PC-9 (cell line): ENCODE measurements at regions not wholly inside any gene's neighbourhood (a gene's known extent, or its start where the extent isn't known, plus 50 kb on each side); places are given as distances from the start of the nearest gene placed in this dataset.

Experiments used
- BruUV-seq: library from RNA; stranded (reverse); fragments of 400-500 nt; replicated peaks from 2 replicates; lab custom pipeline; 2021; lab: Mats Ljungman, UMichigan
- CTCF ChIA-PET: fragments of 300-600 bp; sonication (Branson Sonifier 250); formaldehyde crosslinking; loops from one replicate; lab custom pipeline; 2022; ENCODE audit warnings: antibody characterized with exemption; lab: Charles Lee
- POLR2A ChIA-PET: fragments of 300-600 bp; sonication (Branson Sonifier 250); formaldehyde crosslinking; loops from one replicate; lab custom pipeline; 2022; ENCODE audit warnings: antibody characterized with exemption; ENCODE audit not compliant: unreplicated experiment; lab: Charles Lee
- DNase-seq, 2 experiments: peaks; one replicate each; pipeline versions ENCODE4 v3.0.0 to v3.0.0-alpha.2; 2015 to 2022; ENCODE audit warnings: mixed read lengths in 1 of 2
- H2AFZ ChIP-seq: fragments of 200-600 bp; sonication (generic); 2 replicates; pipeline ENCODE4 v1.8.1; 2017; ENCODE audit warnings: antibody characterized with exemption
- H3F3A ChIP-seq: fragments of 200-600 bp; sonication (generic); 2 replicates; pipeline ENCODE4 v1.8.1; 2017; ENCODE audit warnings: antibody characterized with exemption, mild to moderate bottlenecking, low read depth; ENCODE audit not compliant: insufficient read depth
- H3K27ac ChIP-seq: fragments of 200-600 bp; sonication (generic); 2 replicates; pipeline ENCODE4 v1.6.1; 2016; ENCODE audit warnings: mixed run types
- H3K27me3 ChIP-seq: fragments of 200-600 bp; sonication (generic); 2 replicates; pipeline ENCODE4 v1.6.1; 2016; ENCODE audit warnings: low read depth, mixed run types; ENCODE audit not compliant: insufficient read depth
- H3K36me3 ChIP-seq: fragments of 200-600 bp; sonication (generic); 2 replicates; pipeline ENCODE4 v1.6.1; 2016; ENCODE audit warnings: low read depth, mixed run types
- H3K4me1 ChIP-seq: fragments of 200-600 bp; sonication (generic); replicated peaks from 2 replicates; pipeline ENCODE4 v1.6.1; 2016; ENCODE audit warnings: mixed run types; ENCODE audit not compliant: insufficient read depth
- H3K4me2 ChIP-seq: fragments of 200-600 bp; sonication (generic); 2 replicates; pipeline ENCODE4 v1.6.1; 2017; ENCODE audit warnings: mixed run types
- H3K4me3 ChIP-seq: fragments of 200-600 bp; sonication (generic); 2 replicates; pipeline ENCODE4 v1.6.1; 2016; ENCODE audit warnings: mixed run types
- H3K79me2 ChIP-seq: fragments of 200-600 bp; sonication (generic); 2 replicates; pipeline ENCODE4 v1.6.1; 2017; ENCODE audit warnings: low read depth, mixed run types
- H3K9me2 ChIP-seq: fragments of 200-600 bp; sonication (generic); 2 replicates; pipeline ENCODE4 v1.8.1; 2017; ENCODE audit warnings: mild to moderate bottlenecking; ENCODE audit not compliant: insufficient read depth
- H3K9me3 ChIP-seq: fragments of 200-600 bp; sonication (generic); 2 replicates; pipeline ENCODE4 v1.8.1; 2016; ENCODE audit warnings: low read depth; ENCODE audit not compliant: insufficient read depth
- H4K20me1 ChIP-seq: fragments of 200-600 bp; sonication (generic); 2 replicates; pipeline ENCODE4 v1.8.1; 2017; ENCODE audit not compliant: insufficient read depth
- EZH2 ChIP-seq: fragments of 200-600 bp; sonication (generic); IDR thresholded peaks from 2 replicates; pipeline ENCODE4 v1.8.0; 2017; ENCODE audit warnings: antibody characterized with exemption, low read depth
- intact Hi-C: fragments of 100-400 bp; cut with micrococcal nuclease; formaldehyde crosslinking; loops from one replicate; pipeline ENCODE4 v1.10.0; 2022; ENCODE audit not compliant: unreplicated experiment
- TF ChIP-seq, protein P1 (sequence below): fragments of 200-600 bp; sonication (generic); conservative IDR thresholded peaks from 2 replicates; pipeline ENCODE4 v1.6.1; 2017; ENCODE audit warnings: mixed run types, antibody characterized with exemption, mild to moderate bottlenecking, moderate library complexity

DNA sequence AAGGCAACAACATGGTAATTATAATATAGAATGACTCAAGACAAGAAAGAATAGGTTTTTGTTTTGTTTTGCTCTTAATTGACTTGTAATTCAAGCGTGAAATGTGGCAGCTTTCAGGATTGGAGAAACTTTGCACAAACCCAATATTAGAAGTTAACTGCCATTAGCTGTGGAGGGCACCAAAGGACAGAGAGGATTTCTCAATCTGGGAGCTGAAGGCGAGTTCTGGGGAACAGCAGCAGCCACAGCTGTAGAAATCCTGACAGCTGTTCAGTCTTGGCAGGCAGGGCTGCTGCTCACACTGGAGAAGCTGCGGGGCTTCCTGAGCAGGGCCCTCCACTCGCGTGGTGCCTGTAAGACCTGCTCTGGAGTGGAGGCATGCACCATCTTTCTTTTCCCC lies 182.2 kb upstream of the IL12A start:
- peaks cover 19% of the 10 kb centered on the region; the same call in 1 of the 2 replicates for H3K79me2 ChIP-seq
- no peak for TF ChIP-seq EZH2
- TF ChIP-seq, protein P1, sequence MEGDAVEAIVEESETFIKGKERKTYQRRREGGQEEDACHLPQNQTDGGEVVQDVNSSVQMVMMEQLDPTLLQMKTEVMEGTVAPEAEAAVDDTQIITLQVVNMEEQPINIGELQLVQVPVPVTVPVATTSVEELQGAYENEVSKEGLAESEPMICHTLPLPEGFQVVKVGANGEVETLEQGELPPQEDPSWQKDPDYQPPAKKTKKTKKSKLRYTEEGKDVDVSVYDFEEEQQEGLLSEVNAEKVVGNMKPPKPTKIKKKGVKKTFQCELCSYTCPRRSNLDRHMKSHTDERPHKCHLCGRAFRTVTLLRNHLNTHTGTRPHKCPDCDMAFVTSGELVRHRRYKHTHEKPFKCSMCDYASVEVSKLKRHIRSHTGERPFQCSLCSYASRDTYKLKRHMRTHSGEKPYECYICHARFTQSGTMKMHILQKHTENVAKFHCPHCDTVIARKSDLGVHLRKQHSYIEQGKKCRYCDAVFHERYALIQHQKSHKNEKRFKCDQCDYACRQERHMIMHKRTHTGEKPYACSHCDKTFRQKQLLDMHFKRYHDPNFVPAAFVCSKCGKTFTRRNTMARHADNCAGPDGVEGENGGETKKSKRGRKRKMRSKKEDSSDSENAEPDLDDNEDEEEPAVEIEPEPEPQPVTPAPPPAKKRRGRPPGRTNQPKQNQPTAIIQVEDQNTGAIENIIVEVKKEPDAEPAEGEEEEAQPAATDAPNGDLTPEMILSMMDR = no peak
- H3F3A ChIP-seq = no peaks in the 10 kb centered on the region
- H3K4me1 ChIP-seq = no peaks in the 10 kb centered on the region
- no peaks in the 10 kb centered on the region for H3K27me3 ChIP-seq
- BruUV-seq = no TSS peak
- no peaks in the 10 kb centered on the region; the same call in 1 of the 2 replicates for H4K20me1 ChIP-seq
- H3K4me3 ChIP-seq = no peak overlapping the region
- POLR2A ChIA-PET = no interaction called here
- no peaks in the 10 kb centered on the region for H3K9me2 ChIP-seq
- H3K9me3 ChIP-seq = no peaks in the 10 kb centered on the region
- intact Hi-C loops = loop anchor here (5.0 kb wide), 2 partner anchors 196 to 959 kb away; no protein-coding TSS in a partner anchor
- no peak overlapping the region for H2AFZ ChIP-seq
- no peaks in the 10 kb centered on the region for H3K36me3 ChIP-seq
- CTCF ChIA-PET = interaction anchor here (0.6 to 1.4 kb wide), 2 partner anchors 40 to 76 kb away, joined by 3 to 8 read pairs; no protein-coding TSS in a partner anchor
- no peak overlapping the region for H3K27ac ChIP-seq
- no peak overlapping the region for H3K4me2 ChIP-seq
- DNase-seq = no peak

DNA sequence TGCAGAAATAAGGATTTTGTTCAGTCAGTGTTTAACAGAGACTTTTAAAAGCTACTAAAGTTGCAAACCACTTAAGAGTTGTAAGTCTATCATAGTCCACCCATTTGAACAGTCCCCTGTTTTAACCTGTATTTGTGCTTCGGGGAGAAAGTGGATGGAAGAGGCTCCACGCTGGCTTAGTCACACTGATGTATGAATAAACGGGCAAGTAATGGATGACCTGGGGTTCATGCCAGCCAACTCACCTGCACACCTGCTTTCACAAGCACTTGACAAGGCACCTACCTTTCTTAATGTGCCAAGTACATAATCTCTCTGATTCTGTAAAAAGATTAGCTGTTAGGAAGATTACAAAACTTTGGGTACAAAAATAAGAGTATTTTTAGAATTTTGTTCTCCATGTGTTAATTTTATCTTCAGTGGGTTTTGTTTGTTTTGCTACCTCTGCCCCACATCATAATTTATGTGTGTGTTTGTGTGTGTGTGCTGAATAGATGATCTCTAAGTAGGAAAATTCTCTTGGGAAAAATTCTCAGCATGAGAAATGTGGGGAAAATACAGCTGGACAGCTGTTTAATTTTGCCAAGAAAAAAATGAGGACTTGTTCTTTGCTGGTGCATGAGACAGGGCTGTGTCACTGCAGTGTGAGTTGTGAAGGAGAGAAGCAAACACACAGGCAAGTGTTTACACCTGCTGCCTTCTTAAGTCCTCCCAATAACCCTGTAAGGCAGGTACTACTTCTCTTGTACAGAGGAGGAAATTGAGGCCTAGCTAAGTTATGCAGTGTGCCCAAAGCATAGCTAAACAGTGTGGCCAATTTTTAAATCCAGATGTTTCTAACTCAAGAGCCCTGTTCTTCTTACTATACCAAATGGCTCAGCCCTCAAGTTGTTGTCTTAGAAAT lies 181.2 kb upstream of the IL12A start:
- Histone ChIP-seq H4K20me1 (no peaks in the 10 kb centered on the region; the same call in 1 of the 2 replicates), H3K4me1 (no peaks in the 10 kb centered on the region), H3F3A (no peaks in the 10 kb centered on the region), H3K79me2 (peaks cover 28% of the 10 kb centered on the region), H3K4me3 (no peak overlapping the region), H3K9me3 (no peaks in the 10 kb centered on the region), H3K27ac (no peak overlapping the region), H2AFZ (no peak overlapping the region), H3K36me3 (no peaks in the 10 kb centered on the region), H3K27me3 (no peaks in the 10 kb centered on the region), H3K4me2 (no peak overlapping the region), H3K9me2 (no peaks in the 10 kb centered on the region)
- CTCF ChIA-PET = interaction anchor here (0.6 to 1.4 kb wide), 3 partner anchors 10 to 187 kb away, joined by 3 read pairs; no protein-coding TSS in a partner anchor
- TF ChIP-seq, protein P1 = no peak
- TF ChIP-seq EZH2 = no peak
- POLR2A ChIA-PET = interaction anchor here (0.5 to 0.6 kb wide), 3 partner anchors 22 to 696 kb away, joined by 3 to 14 read pairs (median 4); no protein-coding TSS in a partner anchor
- intact Hi-C loops = loop anchor here (5.0 kb wide), 2 partner anchors 195 to 960 kb away; no protein-coding TSS in a partner anchor
- no TSS peak for BruUV-seq
- no peak for DNase-seq

DNA sequence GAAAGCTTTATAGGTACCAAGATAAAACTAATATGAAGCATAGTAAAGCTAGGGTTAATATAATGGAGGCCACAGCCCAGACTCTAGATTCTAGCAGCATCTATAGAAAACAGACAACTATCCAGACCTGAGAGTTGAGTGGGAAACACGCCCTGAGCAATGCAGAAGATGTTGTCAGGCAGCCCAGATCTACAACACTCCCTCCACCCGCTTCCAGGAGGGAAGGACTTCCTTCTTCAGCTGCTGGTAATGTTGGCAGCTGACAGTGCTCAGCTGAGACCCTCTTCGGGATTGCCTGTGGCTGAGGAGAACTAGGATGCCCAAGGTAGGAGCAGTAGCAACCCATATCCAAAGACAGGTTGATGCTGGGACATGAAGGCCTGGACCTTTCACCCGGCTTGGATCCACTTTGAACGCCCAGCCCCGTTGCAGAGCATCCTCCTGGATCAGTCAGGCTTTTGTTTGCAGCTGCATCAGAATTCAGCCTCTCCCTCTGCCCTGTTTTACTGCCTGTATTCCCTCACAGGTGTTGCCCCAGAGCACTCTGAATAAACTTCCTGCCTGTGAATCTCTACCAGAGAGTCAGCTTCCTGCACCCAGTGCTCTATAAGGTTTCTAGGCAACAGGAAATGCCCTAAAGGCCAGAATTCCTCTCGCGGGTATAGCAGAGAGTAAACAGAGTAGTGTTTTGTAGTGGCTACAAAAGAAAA lies 174.7 kb upstream of the IL12A start:
- H3K9me3 ChIP-seq = no peaks in the 10 kb centered on the region
- H2AFZ ChIP-seq = no peak overlapping the region
- no peaks in the 10 kb centered on the region for H3K36me3 ChIP-seq
- H3K4me1 ChIP-seq = peaks cover 51% of the 10 kb centered on the region
- intact Hi-C loops = loop anchor here (1.0 to 5.0 kb wide), 3 partner anchors 27 to 397 kb away; no protein-coding TSS in a partner anchor
- H3K27me3 ChIP-seq = no peaks in the 10 kb centered on the region
- BruUV-seq = no TSS peak
- peak overlapping the region; percentile 62 for H3K4me2 ChIP-seq
- peaks cover 4% of the 10 kb centered on the region; the same call in 1 of the 2 replicates for H4K20me1 ChIP-seq
- ChIA-PET CTCF (interaction anchor here (0.6 to 1.2 kb wide), 2 partner anchors 9 to 178 kb away, joined by 3 to 4 read pairs; no protein-coding TSS in a partner anchor), POLR2A (interaction anchor here (0.6 to 0.7 kb wide), 3 partner anchors 115 to 341 kb away, joined by 3 to 4 read pairs (median 3); no protein-coding TSS in a partner anchor)
- TF ChIP-seq, protein P1 = no peak
- TF ChIP-seq EZH2 = no peak
- H3K4me3 ChIP-seq = 0 out of 2 replicates have a peak overlapping the region, but pooled peaks have one; percentile 18
- peak overlapping the region; percentile 52 for H3K27ac ChIP-seq
- peaks cover 24% of the 10 kb centered on the region for H3F3A ChIP-seq
- no peaks in the 10 kb centered on the region for H3K9me2 ChIP-seq
- H3K79me2 ChIP-seq = peaks cover 48% of the 10 kb centered on the region
- DNase-seq = peak; percentile 79 to 97
